CD4-positive, alpha-beta memory T cell (primary cell): ENCODE measurements at regions not wholly inside any gene's neighbourhood (a gene's known extent, or its start where the extent isn't known, plus 50 kb on each side); places are given as distances from the start of the nearest gene placed in this dataset.

Experiments
- CTCF ChIA-PET: fragments of 350-600 bp; sonication (Branson Sonifier 250); formaldehyde crosslinking; loops from one replicate; lab custom pipeline; 2021; ENCODE audit warnings: inconsistent platforms; ENCODE audit not compliant: partially characterized antibody; lab: Charles Lee
- POLR2A ChIA-PET: fragments of 350-600 bp; sonication (Branson Sonifier 250); formaldehyde crosslinking; loops from one replicate; lab custom pipeline; 2021; ENCODE audit not compliant: partially characterized antibody; lab: Charles Lee
- DNase-seq, 5 donors: peaks; one replicate each; pipeline versions ENCODE4 v3.0.0 to v3.0.0-alpha.2; 2020 to 2022; ENCODE audit warnings: mixed read lengths in 1 of 5
- H3K27ac ChIP-seq: one replicate; pipeline ENCODE4 v1.7.0; 2013; ENCODE audit warnings: low read depth, low read length
- H3K27me3 ChIP-seq: 2 replicates; pipeline ENCODE4 v1.7.0; 2013; ENCODE audit warnings: mild to moderate bottlenecking, low read length, moderate library complexity; ENCODE audit not compliant: insufficient read depth
- H3K36me3 ChIP-seq: 2 replicates; pipeline ENCODE4 v1.7.0; 2013; ENCODE audit warnings: mild to moderate bottlenecking, low read length, moderate library complexity; ENCODE audit not compliant: insufficient read depth
- H3K4me1 ChIP-seq: 2 replicates; pipeline ENCODE4 v1.7.0; 2013; ENCODE audit warnings: mild to moderate bottlenecking, low read length, moderate library complexity; ENCODE audit not compliant: insufficient read depth
- H3K4me3 ChIP-seq, 2 donors: one replicate each; pipeline ENCODE4 v1.7.0; 2013; ENCODE audit warnings: low read length in 2 of 2, mild to moderate bottlenecking in 1 of 2
- H3K9me3 ChIP-seq, 2 donors: one replicate each; pipeline ENCODE4 v1.7.0; 2013; ENCODE audit warnings: low read length in 2 of 2, control low read depth in 1 of 2; ENCODE audit not compliant: control insufficient read depth in 1 of 2
- H3K27ac Mint-ChIP-seq, 7 donors: one replicate each; pipeline ENCODE4 v1.8.0; 2020 to 2021; ENCODE audit warnings: mixed read lengths in 7 of 7, mild to moderate bottlenecking in 6 of 7, inconsistent platforms in 3 of 7, moderate library complexity in 3 of 7
- H3K27me3 Mint-ChIP-seq, 2 donors: one replicate each; pipeline ENCODE4 v1.8.0; 2020 to 2021; ENCODE audit warnings: mixed read lengths in 2 of 2
- H3K36me3 Mint-ChIP-seq, 2 donors: one replicate each; pipeline ENCODE4 v1.8.0; 2020 to 2021; ENCODE audit warnings: mixed read lengths in 2 of 2, inconsistent platforms in 1 of 2, mild to moderate bottlenecking in 1 of 2
- H3K4me1 Mint-ChIP-seq, 4 donors: one replicate each; pipeline ENCODE4 v1.8.0; 2020 to 2021; ENCODE audit warnings: mixed read lengths in 4 of 4, mild to moderate bottlenecking in 1 of 4
- H3K4me3 Mint-ChIP-seq, 8 donors: one replicate each; pipeline ENCODE4 v1.8.0; 2020 to 2021; ENCODE audit warnings: mixed read lengths in 8 of 8, mild to moderate bottlenecking in 7 of 8, moderate library complexity in 6 of 8, inconsistent platforms in 3 of 8
- H3K9me3 Mint-ChIP-seq, 8 donors: one replicate each; pipeline ENCODE4 v1.8.0; 2020 to 2021; ENCODE audit warnings: mixed read lengths in 8 of 8, mild to moderate bottlenecking in 5 of 8, inconsistent platforms in 3 of 8, moderate library complexity in 1 of 8
- intact Hi-C: fragments of 100-400 bp; cut with micrococcal nuclease; formaldehyde crosslinking; loops from one replicate; pipeline ENCODE4 v1.15.1; 2023

DNA sequence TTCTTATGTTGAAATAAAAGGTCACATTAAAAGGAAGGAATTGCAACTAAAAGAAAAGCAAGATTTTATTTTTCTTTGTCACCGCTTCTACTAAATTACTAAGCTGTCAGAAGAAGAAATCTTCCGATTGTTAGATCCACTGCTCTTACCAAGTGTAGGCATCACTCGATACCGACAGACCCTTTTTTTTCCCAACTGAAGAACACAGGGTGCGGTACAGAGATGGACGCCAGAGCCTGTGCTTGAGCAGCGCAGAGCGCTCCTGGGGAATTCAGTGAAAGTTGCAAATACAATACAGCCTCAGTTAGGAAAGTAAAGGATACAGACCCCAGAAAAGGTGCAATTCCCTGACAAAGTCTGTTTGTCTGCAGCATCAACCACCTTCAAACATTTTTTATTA is 94.9 kb upstream of the WDR17 start:
- ChIA-PET CTCF (no interaction called here), POLR2A (no interaction called here)
- no peaks in the 10 kb centered on the region for H3K9me3 ChIP-seq
- Mint-ChIP-seq H3K9me3 (peaks cover 0 to 2% (median 0%) of the 10 kb centered on the region in 8 donors), H3K36me3 (no peaks in the 10 kb centered on the region), H3K4me1 (no peaks in the 10 kb centered on the region), H3K27ac (no peak overlapping the region), H3K4me3 (no peak overlapping the region), H3K27me3 (no peaks in the 10 kb centered on the region)
- intact Hi-C loops = no loop called here
- H3K36me3 ChIP-seq = no peaks in the 10 kb centered on the region
- H3K27me3 ChIP-seq = no peaks in the 10 kb centered on the region
- no peak for DNase-seq
- no peak overlapping the region for H3K4me3 ChIP-seq
- no peaks in the 10 kb centered on the region for H3K4me1 ChIP-seq
- no peak overlapping the region for H3K27ac ChIP-seq

DNA sequence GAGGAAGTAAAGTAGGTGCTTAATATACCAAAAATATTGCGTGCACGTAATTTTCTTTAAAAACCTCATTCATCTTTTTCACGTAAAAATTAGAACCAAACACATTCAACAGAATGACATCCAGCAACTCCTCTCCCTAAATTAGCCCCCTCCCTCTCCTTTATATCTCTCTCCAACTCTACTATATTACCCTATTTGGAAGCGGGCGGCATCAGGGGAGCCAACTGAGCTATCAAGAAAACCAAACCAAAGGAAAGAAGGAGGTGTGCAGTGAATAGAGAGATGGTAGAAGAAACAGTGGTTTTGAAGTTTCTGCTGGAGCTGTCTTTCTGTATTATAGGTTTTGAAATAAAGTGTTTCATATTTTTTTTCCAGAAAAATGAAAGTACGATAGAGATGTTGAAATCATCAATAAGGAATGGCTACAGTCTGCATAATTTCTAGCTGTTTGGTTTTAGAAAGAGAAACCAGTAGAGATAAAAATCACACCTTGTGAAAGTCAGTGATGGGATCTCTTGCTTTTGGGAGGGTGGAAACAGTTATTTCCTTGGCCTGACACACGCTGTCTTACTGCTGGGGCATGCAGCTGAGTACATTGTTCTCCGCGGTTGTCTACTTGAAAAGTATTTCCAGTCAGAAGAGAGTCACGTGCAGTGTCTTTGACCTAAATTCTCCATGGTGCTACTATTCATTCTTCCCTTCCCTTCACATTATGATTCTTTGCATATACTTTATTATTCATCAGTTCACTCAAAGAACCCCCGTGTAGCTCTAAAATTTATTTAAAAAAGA is 94.1 kb upstream of the WDR17 start:
- no peaks in the 10 kb centered on the region for H3K4me1 ChIP-seq
- no peaks in the 10 kb centered on the region for H3K27me3 ChIP-seq
- ChIA-PET POLR2A (no interaction called here), CTCF (no interaction called here)
- no peaks in the 10 kb centered on the region for H3K9me3 ChIP-seq
- intact Hi-C loops = no loop called here
- DNase-seq = no peak
- no peak overlapping the region for H3K4me3 ChIP-seq
- H3K36me3 ChIP-seq = no peaks in the 10 kb centered on the region
- H3K27ac ChIP-seq = no peak overlapping the region
- no peak overlapping the region for H3K27ac Mint-ChIP-seq
- H3K4me1 Mint-ChIP-seq = no peaks in the 10 kb centered on the region
- no peaks in the 10 kb centered on the region for H3K36me3 Mint-ChIP-seq
- peaks cover 0 to 2% (median 0%) of the 10 kb centered on the region in 8 donors for H3K9me3 Mint-ChIP-seq
- H3K27me3 Mint-ChIP-seq = no peaks in the 10 kb centered on the region
- H3K4me3 Mint-ChIP-seq = no peak overlapping the region

DNA sequence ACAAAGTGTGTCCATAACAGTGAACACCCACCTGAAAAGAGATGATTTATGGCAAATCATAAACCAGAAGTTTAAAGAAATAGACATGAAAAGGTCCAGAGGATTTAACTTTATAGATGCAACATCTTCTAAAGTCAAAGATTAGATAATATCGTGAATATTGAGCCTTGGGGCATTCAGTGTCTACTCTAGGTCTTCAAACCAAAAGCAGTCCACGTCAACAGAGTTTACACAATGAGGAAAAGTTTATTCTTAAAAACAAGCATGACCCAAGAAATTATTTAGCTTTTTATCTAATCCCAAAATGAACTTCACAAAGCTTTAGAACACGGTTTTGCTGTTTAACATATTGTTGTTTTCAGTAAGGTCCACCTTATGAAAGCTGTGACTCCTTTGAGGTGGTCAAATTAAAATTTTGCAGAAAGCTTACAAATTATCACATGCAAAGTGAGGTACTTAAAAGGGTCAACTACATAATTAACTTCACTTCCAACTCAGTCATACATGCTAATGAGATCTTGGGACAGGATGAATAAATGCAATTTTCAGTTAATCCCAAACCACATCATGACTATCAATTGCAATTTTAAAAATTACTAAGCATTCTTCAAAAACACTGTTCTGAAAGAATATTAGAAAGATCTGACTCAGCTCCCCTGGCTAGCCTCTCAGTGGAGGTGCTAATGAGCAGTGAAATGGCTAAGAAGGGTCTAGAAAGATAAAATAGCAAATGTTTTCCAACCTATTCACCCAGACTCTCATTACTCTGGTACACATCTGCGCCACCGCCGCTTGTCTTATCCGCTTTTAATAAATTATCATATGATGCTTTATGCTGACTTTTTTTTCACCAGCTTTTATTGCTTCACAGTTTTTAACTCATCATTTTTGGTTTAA is 92.4 kb upstream of the WDR17 start:
- no peak overlapping the region for H3K4me3 Mint-ChIP-seq
- ChIA-PET POLR2A (no interaction called here), CTCF (no interaction called here)
- no peaks in the 10 kb centered on the region for H3K4me1 Mint-ChIP-seq
- no peak overlapping the region for H3K27ac Mint-ChIP-seq
- H3K27ac ChIP-seq = no peak overlapping the region
- H3K36me3 ChIP-seq = no peaks in the 10 kb centered on the region
- intact Hi-C loops = no loop called here
- H3K4me3 ChIP-seq = no peak overlapping the region
- no peaks in the 10 kb centered on the region for H3K27me3 ChIP-seq
- H3K36me3 Mint-ChIP-seq = no peaks in the 10 kb centered on the region
- H3K4me1 ChIP-seq = no peaks in the 10 kb centered on the region
- no peaks in the 10 kb centered on the region for H3K9me3 ChIP-seq
- no peaks in the 10 kb centered on the region for H3K9me3 Mint-ChIP-seq
- H3K27me3 Mint-ChIP-seq = no peaks in the 10 kb centered on the region
- DNase-seq = no peak

DNA sequence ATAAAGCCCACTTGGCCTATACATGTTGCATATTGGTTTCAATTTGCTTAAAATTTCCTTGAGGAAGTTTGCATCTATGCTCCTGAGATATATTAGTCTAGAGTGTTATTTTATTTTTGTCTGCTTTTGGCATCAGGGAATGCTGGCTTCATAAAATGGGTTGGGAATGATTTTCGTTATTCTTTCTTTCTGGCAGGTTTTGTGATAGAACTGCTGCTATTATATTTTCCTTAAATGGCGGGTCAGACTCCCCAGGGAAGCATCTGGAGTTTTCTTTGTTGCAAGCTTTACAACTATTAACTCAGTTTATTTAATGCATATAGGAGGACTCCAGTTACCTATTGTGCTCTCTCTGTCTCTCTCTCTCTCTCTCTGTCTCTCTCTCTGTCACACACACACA is 82.0 kb upstream of the WDR17 start:
- H3K27ac Mint-ChIP-seq = no peak overlapping the region
- Histone ChIP-seq H3K4me1 (no peaks in the 10 kb centered on the region), H3K27ac (no peak overlapping the region), H3K4me3 (no peak overlapping the region), H3K27me3 (no peaks in the 10 kb centered on the region), H3K36me3 (no peaks in the 10 kb centered on the region), H3K9me3 (no peaks in the 10 kb centered on the region)
- no peaks in the 10 kb centered on the region for H3K27me3 Mint-ChIP-seq
- H3K36me3 Mint-ChIP-seq = no peaks in the 10 kb centered on the region
- CTCF ChIA-PET = no interaction called here
- intact Hi-C loops = no loop called here
- H3K9me3 Mint-ChIP-seq = peaks cover 0 to 3% (median 0%) of the 10 kb centered on the region in 8 donors
- H3K4me3 Mint-ChIP-seq = no peak overlapping the region
- H3K4me1 Mint-ChIP-seq = no peaks in the 10 kb centered on the region
- DNase-seq = no peak
- POLR2A ChIA-PET = no interaction called here

DNA sequence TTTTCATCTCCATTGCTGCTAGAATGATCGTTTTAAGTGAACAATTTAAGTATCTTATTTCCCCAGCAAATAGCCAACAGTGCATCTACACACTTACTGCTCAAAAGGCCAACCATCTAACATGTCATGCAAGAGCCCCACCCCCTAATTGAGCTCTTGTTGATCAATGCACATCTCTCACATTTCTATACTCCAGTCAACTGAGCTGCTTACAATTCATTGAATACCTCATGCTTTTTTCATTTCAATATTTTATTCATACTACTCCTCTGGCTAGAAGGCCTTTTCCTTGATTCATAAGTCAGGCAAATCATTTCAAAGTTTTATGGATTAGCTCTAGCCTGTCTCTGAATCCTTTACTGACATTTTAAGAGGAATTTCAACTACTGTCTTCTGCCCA is 79.0 kb upstream of the WDR17 start:
- H3K9me3 ChIP-seq = no peaks in the 10 kb centered on the region
- intact Hi-C loops = no loop called here
- no peak overlapping the region for H3K27ac Mint-ChIP-seq
- no peak overlapping the region for H3K4me3 Mint-ChIP-seq
- H3K36me3 Mint-ChIP-seq = no peaks in the 10 kb centered on the region
- CTCF ChIA-PET = no interaction called here
- H3K27me3 ChIP-seq = no peaks in the 10 kb centered on the region
- no peaks in the 10 kb centered on the region for H3K4me1 ChIP-seq
- no peak for DNase-seq
- H3K9me3 Mint-ChIP-seq = peaks cover 0 to 3% (median 0%) of the 10 kb centered on the region in 8 donors
- H3K27ac ChIP-seq = no peak overlapping the region
- no peaks in the 10 kb centered on the region for H3K4me1 Mint-ChIP-seq
- no peaks in the 10 kb centered on the region for H3K27me3 Mint-ChIP-seq
- H3K4me3 ChIP-seq = no peak overlapping the region
- no peaks in the 10 kb centered on the region for H3K36me3 ChIP-seq
- POLR2A ChIA-PET = no interaction called here

DNA sequence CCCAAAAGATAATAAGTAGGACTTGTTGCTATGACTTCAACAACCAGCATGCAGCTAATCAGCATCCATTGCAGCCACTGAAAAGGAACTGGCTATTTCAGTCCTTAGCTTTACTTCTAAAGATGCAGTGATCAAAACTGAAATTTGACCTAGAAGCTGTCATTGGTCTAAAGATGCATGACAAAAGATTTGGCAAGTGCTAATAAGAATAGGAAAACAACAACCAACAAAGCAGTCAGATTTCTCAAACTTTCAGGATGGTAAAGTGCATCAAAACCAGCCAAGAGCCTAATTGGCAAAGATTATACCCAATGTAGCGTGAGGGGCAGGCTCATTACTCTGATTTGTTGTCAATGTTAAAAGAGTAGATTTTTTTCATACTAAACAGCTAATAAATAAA is 77.1 kb upstream of the WDR17 start:
- Histone ChIP-seq H3K9me3 (no peaks in the 10 kb centered on the region), H3K36me3 (no peaks in the 10 kb centered on the region), H3K4me3 (no peak overlapping the region), H3K27me3 (no peaks in the 10 kb centered on the region), H3K4me1 (no peaks in the 10 kb centered on the region), H3K27ac (no peak overlapping the region)
- ChIA-PET POLR2A (no interaction called here), CTCF (interaction anchor here (1.3 kb wide), 1 partner anchor 9 kb away, joined by 4 read pairs; no protein-coding TSS in a partner anchor)
- no peaks in the 10 kb centered on the region for H3K4me1 Mint-ChIP-seq
- no peak overlapping the region for H3K4me3 Mint-ChIP-seq
- H3K36me3 Mint-ChIP-seq = no peaks in the 10 kb centered on the region
- H3K27ac Mint-ChIP-seq = no peak overlapping the region
- peaks cover 0 to 3% (median 0%) of the 10 kb centered on the region in 8 donors for H3K9me3 Mint-ChIP-seq
- H3K27me3 Mint-ChIP-seq = peaks cover 0 to 1% of the 10 kb centered on the region in 2 donors
- no peak for DNase-seq
- intact Hi-C loops = no loop called here

DNA sequence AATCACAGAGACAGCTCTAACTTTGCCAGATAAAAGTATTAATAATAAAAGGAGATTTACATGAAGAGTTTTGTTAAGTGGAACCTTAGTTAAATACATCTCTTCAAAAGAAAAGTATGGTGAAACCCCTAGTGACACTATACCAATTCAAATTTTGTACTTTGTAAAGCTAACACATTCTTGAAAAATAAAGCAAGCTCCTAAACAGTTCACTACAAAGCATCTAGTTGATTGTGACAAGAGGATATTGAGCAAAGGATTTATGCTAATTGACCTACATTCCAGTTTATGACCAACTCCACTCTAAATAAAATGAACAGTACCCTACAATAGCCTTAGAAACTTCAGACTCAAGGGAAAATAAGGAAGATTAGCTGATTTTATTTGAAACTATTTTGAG is 69.4 kb upstream of the WDR17 start:
- no peak overlapping the region for H3K27ac Mint-ChIP-seq
- peaks cover 0 to 1% (median 0%) of the 10 kb centered on the region in 8 donors for H3K9me3 Mint-ChIP-seq
- Histone ChIP-seq H3K9me3 (no peaks in the 10 kb centered on the region), H3K27ac (no peak overlapping the region), H3K36me3 (no peaks in the 10 kb centered on the region), H3K27me3 (peaks cover 5% of the 10 kb centered on the region), H3K4me3 (no peak overlapping the region), H3K4me1 (no peaks in the 10 kb centered on the region)
- no peaks in the 10 kb centered on the region for H3K36me3 Mint-ChIP-seq
- H3K4me1 Mint-ChIP-seq = peaks cover 0 to 2% (median 0%) of the 10 kb centered on the region in 4 donors
- no peak for DNase-seq
- POLR2A ChIA-PET = no interaction called here
- intact Hi-C loops = no loop called here
- peaks cover 2 to 12% of the 10 kb centered on the region in 2 donors for H3K27me3 Mint-ChIP-seq
- CTCF ChIA-PET = no interaction called here
- no peak overlapping the region for H3K4me3 Mint-ChIP-seq
